Endothelial cell of hepatic sinusoid (primary cell): ENCODE measurements at regions not wholly inside any gene's neighbourhood (a gene's known extent, or its start where the extent isn't known, plus 50 kb on each side); places are given as distances from the start of the nearest gene placed in this dataset.
"Not testable (repeated sequence)": the region's sequence is repeated elsewhere in the genome, so short reads cannot be mapped to it uniquely, and the experiment has no call there.

Experiments
- in situ Hi-C: cut with HindIII; loops from 2 replicates; pipeline ENCODE4 v1.10.0; 2017; ENCODE audit warnings: low sequenced_read_pairs

DNA sequence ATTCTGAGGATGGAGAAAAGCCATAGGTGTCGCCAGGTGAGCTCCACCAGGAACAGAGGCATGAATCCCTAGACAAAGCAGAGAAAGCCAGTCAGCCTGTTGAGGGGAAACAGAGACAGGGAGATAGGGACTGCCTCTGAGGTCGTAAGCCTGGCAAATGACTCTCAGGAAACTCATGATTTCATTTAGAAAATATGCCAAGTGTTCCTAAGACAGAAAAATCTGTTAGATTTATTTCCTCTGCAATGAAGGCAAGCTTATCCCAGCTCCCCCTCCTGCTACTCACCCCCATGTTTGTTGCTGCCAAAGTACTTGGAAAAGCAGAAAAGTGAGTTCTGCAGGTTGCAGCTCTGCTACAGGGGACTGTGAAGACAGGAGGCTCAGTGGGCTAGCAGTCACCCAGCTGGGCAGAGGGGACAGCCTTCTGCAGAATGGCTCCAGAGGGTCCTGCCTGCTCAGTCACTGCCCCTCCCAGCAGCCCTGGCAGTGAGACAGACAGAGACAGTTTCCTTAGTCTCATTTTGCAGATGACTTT lies 184.3 kb downstream of the ADRA2A start:
- in situ Hi-C loops, result no loop called here

DNA sequence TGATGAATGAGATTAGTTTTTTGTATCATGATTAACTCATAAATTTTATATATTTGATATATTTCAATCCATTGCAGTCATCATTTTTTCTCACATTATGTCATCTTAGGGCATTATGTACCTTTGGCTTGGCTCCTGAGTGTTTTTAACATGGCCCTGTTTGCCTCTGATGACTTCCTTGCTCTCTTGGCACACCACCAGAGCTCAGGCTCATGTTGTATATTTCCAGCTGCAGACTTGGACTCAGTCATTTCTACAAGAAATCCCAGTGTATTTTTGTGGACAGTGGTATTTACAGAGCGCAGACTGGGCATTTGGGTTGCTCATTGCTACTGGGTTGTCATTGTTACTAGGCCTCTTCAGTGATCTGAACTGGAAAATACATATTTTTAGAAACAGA lies 188.5 kb downstream of the ADRA2A start:
- in situ Hi-C loops, result no loop called here

DNA sequence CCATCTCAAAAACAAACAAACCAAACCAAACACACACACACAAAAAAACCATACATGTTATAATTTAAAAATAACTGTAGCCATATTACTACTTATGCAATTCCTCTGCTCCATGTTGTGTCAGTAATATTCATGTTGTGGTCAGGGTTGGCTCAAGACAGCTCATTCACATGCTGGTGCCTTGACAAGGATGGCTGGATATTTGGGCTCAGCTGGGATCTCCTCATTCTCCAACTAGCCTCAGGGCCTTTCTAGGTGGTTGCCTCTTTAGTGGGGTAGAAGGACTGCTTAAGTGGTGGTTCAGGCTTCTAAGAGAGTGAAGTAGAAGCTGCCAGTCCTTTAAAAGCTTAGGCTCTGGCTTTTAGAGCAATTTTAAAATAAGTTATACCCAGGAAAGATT lies 189.3 kb downstream of the ADRA2A start:
- in situ Hi-C loops, result no loop called here

DNA sequence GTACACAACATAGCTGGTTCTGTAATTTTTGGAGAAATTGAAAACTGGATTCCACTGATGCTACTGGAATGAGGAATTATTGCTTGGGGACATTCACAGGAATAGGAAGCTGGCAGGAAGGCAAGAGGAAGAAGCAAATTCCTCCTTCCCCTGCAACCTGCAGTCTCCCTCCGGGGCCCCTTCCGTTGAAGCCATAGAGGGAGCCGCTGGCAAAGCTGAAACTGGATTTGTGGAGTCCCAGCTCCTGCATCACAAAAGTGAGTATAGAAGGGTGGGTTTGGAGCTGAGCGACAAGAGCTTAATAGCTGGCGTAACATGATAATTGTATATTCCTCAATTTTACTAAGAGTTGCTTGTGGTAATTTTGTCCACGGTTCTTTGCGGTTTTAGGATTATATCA lies 190.8 kb downstream of the ADRA2A start:
- in situ Hi-C loops, result no loop called here

DNA sequence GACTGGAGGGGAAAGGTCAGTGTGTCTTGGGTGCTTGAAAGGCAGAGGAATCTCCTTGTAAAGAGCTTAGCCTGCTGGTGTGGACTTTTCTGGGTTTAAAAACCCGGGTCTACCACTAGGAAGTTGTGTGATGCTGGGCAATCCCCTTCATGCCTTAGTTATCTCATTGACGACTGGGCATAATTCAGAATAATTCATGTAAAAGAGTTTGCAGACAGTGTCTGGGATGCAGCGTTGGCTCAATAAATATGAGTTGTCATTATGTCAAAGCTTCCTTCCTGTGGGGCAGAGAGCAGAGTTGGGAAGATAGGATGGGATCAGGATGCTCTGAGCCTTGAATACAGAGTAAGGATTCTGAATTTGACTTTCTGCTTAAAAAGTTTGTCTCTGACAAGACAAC lies 196.4 kb downstream of the ADRA2A start:
- in situ Hi-C loops, result no loop called here

DNA sequence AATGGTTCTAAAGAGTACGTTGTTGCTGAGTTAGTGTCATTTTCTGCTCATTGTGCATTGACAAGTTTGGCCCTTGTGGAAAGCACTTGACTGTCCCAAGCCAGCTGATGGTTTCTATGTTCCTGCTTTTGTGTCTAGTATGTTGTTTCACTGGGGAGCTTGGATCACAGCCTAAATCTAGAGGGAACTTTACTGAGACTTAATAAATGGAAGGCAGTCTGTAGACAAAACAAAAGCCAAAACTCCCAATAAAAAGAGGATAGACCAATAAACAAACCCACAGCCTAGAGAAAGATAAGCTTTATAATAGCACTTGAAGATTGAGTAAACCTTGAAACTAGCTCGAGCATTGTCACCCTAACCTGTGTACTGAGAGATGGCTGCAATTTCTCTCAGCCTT lies 196.8 kb downstream of the ADRA2A start:
- in situ Hi-C loops, result no loop called here

DNA sequence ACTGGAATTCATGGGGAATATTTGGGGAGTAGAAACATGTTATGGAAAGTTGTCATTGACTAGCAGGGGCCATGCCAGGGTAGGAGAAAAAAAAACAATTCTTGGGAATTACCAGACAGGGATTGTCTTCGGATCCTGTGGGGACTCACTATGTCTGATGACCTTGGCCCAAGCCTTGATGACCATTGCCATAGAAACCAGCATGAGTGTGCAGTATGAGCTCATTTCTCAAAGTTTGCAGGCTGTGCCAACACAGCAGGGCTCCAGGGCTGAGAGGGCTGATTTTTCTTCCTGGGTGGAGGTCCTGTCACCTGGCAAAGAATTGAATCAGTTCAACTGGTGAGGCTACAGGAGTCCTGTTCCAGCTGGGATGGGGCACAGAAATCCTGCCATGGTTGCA lies 198.3 kb downstream of the ADRA2A start:
- in situ Hi-C loops, result loop anchor here (5.0 kb wide), 1 partner anchor 72 kb away; no protein-coding TSS in a partner anchor

DNA sequence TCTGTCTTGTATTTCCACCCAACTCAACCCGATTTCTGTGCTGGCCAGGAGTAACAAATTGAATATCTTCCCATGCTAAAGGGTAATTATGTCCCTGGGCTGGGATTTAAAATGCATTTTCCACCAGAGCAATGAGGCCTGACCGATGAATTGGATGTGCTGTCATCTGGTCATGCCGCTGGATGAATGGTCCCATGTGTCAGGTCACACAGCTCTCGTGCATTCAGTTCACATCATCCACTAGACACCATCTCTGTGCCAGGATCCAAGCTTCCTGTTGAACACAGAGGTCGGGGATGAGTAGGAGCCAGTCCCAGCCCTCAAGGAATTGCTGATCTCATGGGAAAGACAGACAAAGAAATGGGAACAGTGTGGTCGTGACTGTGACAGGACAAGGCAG lies 200.8 kb downstream of the ADRA2A start:
- in situ Hi-C loops, result loop anchor here (5.0 kb wide), 1 partner anchor 70 kb away; no protein-coding TSS in a partner anchor

DNA sequence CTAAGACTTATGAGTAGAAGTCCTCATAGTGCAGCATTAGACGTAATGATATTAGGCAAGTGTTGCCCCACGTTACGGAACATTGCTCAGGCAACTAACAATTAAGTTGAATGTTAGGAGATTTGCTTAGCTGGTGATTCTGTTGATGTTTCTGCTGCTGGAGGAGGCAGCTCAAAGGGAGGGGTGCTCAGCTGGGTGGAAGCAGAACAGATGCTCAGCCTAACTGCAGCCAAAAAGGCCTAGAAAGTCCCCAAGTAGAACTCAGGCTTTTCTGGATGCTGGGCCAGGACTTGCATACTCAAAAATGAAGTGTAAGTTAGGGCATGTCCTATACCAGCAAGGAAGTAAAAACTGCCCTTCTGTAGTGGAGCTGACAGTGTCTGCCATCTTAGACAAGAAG lies 201.4 kb downstream of the ADRA2A start:
- in situ Hi-C loops, result loop anchor here (5.0 kb wide), 1 partner anchor 69 kb away; no protein-coding TSS in a partner anchor

DNA sequence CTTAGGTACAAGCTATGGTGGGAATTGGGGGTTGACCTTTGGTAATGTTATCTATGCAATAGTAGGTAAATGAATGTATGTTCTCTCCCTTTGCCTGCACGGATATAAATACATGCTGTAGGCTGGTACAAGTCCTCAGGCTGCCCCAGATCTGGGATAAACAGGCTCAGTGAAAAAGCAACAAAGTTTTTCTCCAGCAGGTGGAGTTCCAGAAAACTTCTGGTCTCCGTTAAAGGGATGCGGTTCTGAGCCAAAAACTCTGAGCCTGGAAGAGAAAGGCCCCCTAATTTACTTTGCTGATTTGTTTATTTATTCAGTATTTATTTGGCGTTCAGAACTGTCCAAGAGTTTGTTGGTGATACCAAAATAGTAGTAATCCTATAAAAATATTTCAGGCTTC lies 204.7 kb downstream of the ADRA2A start:
- in situ Hi-C loops, result no loop called here

DNA sequence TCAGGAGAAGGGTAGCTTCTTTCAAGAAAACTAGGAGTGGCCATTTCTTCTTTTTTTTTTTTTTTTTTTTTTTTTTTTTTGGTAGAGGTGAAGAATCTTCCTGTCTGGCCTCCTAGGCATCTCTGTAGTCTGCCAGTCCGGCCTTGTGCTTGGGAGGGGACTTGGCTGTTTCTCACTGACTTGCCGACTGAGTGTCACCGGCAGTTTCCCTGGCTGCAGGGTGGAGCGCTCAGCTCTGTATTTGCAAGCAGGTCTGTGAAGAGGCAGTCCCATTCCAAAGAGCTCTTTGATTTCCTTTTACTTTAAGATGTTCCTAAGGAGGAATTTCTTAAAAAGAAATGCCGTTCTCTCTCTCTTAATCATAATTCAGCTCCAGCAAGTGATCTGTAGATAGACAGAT lies 212.6 kb downstream of the ADRA2A start:
- in situ Hi-C loops, result no loop called here

DNA sequence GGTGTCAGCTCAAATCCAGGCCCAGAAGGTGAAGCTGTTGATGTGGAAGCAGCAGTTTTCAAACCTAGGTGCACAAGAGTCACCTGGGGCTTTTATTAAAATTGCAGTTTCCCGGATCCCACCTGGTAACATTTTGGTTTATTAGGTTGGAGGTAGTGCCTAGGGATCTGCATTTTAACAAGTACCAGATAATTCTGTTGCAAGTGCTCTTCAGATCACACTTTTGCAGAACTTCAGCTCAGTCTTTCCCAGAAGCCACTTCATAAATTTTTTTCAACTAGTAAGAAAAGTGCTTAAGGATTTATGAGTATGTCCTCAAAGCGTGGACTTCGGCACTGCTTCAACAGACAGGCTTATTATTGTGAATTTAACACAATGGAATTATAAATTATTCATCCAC lies 213.8 kb downstream of the ADRA2A start:
- in situ Hi-C loops, result no loop called here

DNA sequence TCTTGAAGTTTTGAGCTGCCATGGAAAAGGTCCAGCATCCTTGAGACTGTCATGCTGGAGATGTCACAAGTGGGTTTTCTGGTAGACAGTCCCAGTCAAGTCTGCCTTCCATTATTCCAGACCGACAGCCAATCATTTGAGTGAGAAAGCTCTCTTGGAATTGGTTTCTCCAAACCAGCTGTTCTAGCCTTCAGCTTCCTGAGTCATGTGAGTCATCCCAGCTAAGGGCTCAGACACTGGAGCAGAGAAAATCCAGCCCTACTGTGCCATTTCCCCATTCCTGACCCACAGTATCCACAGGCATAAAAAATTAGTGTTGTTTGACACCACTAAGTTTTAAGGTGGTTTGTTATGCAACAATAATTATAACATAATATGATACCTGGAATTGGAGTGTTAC lies 219.0 kb downstream of the ADRA2A start:
- in situ Hi-C loops, result no loop called here

DNA sequence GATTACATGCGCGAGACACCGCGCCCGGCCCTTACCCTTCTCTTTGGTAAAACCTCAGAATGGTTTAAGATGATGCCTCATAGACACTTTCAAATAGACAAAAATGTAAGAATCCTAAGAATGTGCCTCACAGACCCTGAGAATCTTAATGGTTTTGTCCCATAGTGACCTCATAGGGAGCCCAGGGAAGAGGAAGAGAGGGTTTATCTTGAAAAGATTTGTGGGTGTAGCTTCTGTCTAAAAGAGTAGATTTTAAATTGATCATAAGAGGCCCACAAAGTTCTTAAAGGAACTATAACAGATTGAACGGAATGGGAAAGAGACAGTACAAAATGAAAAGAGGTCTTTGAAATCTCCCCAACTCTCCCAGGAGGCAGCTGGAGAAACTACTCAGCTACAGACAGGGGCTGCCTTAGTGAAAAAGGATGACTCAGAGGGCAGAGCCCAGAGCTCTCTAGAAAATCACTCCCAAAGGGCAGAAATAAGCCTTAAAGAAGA lies 220.6 kb downstream of the ADRA2A start:
- in situ Hi-C loops, result no loop called here

DNA sequence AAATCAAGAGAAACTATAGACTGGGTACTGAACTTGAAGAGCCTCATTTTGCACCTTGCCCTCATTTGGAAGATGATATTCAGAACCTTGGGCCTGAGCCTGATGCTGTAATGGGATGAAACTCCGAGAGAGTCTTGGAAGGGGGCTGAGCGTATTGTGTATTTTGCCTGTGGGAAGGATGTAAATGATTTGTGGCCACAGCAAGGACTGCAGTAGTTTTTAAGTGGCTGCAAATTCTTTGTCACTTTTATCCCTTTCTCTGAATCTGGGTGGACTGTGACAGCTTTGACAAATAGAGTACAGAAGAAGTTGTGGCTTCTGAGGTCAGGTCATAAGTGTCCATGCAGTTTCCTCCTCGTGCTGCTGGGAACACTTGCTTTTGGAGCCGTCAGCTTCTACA lies 221.2 kb downstream of the ADRA2A start:
- in situ Hi-C loops, result no loop called here

DNA sequence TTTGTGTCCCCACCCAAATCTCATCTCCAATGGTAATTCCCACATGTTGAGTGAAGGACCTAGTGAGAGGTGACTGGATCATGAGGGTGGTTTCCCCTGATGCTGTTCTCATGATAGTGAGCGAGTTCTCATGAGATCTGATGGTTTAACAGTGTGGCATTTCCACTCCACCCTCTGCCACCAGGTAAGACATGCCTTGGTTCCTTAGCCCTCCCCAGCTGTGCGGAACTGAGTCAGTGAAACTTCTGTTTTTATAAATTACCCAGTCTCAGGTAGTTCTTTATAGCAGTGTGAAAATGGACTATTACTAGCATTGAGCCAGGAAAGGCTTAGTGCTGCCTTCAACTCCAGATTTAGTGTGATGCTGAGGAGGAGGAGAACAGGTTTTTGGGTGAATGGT lies 222.2 kb downstream of the ADRA2A start:
- in situ Hi-C loops, result no loop called here

DNA sequence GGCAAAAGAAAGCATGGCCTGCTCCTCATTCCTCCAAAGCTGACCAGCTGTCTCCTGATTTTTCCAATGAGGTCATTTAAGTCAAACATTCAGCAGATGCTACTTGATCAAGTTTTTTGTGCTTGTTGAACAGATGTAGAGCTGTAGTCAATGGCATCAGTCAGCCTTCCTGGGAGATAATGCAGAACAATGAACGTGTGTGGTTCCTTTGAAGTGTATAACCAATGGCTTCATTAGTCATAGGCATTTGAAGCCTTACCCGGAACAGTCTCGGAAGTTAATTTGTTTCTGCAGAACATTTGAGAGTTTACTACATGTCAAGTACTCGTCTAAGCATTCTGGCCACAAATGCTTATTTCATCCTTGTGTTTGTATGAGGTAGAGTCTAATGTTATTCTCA lies 227.1 kb downstream of the ADRA2A start:
- in situ Hi-C loops, result no loop called here

DNA sequence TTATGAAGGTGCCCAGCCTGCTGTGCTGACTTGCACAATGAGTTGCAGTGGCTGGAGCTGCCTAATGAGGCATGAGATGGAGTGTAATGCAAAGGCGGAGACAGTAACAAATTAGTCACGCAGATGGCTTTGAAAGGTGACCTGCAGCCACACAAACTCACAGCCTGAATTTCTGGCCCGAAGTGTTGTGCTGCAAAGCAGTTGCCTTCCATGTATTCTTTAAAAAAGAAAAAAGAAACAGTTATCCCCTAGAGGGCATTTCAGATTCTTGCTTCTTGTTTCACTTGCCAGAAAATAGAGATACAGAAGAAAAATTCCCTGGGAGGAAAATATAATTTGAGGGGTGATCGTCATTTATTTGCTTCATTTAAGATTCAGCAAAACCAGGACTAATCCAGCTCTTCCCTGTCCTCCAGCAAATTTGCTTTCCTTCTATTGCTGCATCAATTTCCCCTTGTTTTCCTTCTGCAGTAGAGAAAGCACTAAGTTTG lies 239.9 kb downstream of the ADRA2A start:
- in situ Hi-C loops, result no loop called here

DNA sequence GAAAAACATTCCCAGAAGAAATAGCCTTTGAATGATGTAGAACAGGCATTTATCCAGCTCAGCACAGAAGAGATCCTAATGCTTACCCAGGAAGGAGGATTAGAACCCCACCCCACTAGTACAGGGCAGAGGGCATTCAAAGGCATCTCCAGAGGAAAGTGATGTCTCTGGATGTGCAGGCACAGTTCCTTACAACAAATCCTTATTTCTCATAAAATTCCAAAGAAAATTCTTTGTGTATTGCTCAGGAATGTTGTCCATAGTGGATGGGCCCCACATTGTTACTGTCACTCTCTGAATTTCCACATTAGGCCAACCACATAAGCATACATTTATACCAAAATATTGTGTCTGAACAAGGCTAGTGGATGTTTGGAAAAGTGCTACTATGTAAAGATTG lies 243.0 kb downstream of the ADRA2A start:
- in situ Hi-C loops, result no loop called here

DNA sequence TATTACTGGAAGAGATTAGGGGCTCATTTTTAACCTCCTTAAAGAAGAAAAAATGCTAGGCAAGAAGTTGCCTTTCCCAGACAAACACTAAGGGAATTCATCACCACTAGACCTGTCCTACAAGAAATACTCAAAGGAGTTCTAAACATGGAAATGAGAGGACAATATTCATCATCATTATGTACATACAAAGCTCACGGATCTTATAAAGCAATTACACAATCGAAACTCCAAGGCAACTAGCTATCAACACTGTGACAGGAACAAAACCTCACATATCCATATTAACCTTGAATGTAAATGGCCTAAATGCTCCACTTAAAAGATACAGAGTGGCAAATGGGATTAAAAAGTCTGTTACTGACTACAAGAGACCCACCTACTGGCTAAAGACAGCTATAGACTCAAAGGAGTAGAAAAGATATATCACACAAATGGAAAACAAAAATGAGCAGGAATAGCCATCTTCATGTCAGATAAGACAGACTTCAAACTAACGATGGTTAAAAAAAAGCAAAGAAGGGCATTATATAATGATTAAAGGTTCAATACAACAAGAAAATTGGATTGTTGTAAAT lies 246.6 kb downstream of the ADRA2A start:
- in situ Hi-C loops, result no loop called here

DNA sequence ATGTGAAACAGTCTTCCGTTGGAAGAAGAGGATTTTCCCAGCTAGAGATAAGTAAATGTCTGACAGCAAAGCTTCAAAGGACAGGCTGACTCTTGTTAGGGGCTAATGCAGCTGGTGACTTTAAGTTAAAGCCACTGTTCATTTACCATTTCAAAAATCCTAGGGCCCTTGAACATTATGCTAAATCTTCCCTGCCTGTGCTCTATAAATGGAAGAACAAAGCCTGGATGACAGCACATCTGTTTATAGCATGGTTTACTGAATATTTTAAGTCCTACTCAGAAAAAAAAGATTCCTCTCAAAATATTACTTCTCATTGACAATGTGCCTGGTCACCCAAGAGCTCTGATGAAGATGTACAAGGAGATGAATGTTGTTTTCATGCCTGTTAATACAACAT lies 255.3 kb downstream of the ADRA2A start:
- in situ Hi-C loops, result not testable (repeated sequence)

DNA sequence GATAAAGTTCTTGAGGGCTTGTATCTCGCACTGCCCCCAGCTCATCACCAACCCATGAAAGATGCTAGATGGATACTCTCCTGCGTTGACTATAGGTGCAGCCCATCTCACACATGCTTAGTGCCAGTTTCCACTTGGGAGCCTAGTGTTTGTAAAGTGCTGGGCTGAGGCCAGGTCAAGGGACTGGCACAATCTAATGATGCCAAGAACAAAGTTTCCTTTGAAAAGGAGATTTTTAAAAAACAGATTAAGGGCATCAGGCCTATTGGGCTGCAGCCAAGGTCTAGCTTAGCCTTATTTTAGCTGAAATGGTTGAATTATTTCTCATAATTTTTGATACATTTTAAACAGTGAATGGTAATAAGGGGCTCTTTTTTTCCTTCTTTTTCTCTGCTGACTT lies 259.0 kb downstream of the ADRA2A start:
- in situ Hi-C loops, result no loop called here

DNA sequence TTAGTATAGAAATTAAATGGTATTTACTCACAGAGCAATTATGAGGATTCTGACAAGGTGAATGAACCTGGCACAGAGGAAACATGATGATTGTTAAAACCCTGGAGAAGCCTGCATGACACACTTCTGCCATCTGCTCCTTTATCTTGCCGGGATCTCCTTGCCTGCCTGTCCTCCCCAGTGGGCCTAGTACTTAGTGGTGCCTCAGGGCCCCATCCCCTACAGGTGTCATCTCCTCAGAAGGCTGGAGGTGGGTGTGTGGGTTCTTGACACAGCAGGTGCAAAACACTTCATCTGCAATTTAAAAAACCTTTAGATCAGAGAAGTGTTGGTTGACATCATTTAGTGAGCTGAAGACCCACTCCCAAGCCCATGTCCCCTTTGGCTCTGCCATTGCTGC lies 261.2 kb downstream of the ADRA2A start:
- in situ Hi-C loops, result no loop called here
